ENCODE measurements at regions not wholly inside any gene's neighbourhood (a gene's known extent, or its start where the extent isn't known, plus 50 kb on each side); places are given as distances from the start of the nearest gene placed in this dataset.

- Histone ChIP-seq H3K9me3 (no peaks in the 10 kb centered on the region), H3K27me3 (no peaks in the 10 kb centered on the region), H3K36me3 (no peaks in the 10 kb centered on the region), H3K4me1 (no peaks in the 10 kb centered on the region), H3K4me3 (no peak overlapping the region), H3K27ac (no peak overlapping the region)
- no peak for DNase-seq
- TF ChIP-seq POLR2A (IDR thresholded peaks at IDR 0.05): no peak
- TF ChIP-seq CTCF (IDR thresholded peaks at IDR 0.05): no peak
Observed at GRCh38 chr12:98297538-98297937, 217.9 kb upstream of the TMPO start.

- TF ChIP-seq CTCF (IDR thresholded peaks at IDR 0.05) (no peak), POLR2A (IDR thresholded peaks at IDR 0.05) (no peak)
- no peak for DNase-seq
- no peaks in the 10 kb centered on the region for H3K36me3 ChIP-seq
- H3K27ac ChIP-seq: no peak overlapping the region
- no peaks in the 10 kb centered on the region for H3K4me1 ChIP-seq
- no peaks in the 10 kb centered on the region for H3K9me3 ChIP-seq
- H3K27me3 ChIP-seq: no peaks in the 10 kb centered on the region
- H3K4me3 ChIP-seq: no peak overlapping the region
Observed at GRCh38 chr12:98308141-98308540, 207.2 kb upstream of the TMPO start.

- no peak overlapping the region for H3K4me3 ChIP-seq
Observed at GRCh38 chr12:98317939-98318899, 197.2 kb upstream of the TMPO start.

GRCh38 chr12:98319716-98320425 is 195.5 kb upstream of the TMPO start:
- DNase-seq: no peak
- no peaks in the 10 kb centered on the region for H3K4me1 ChIP-seq
- TF ChIP-seq POLR2A (IDR thresholded peaks at IDR 0.05) (no peak), CTCF (IDR thresholded peaks at IDR 0.05) (no peak)
- H3K4me3 ChIP-seq: no peak overlapping the region
- no peaks in the 10 kb centered on the region for H3K36me3 ChIP-seq
- H3K9me3 ChIP-seq: no peaks in the 10 kb centered on the region
- no peaks in the 10 kb centered on the region for H3K27me3 ChIP-seq
- H3K27ac ChIP-seq: no peak overlapping the region

More at GRCh38 chr12:98317939-98318899, 197.2 kb upstream of the TMPO start:
- TF ChIP-seq CTCF (IDR thresholded peaks at IDR 0.05) (no peak), POLR2A (IDR thresholded peaks at IDR 0.05) (no peak)
- no peak for DNase-seq
- Histone ChIP-seq H3K27ac (no peak overlapping the region), H3K27me3 (no peaks in the 10 kb centered on the region), H3K9me3 (no peaks in the 10 kb centered on the region), H3K36me3 (no peaks in the 10 kb centered on the region), H3K4me1 (no peaks in the 10 kb centered on the region)

- Histone ChIP-seq H3K9me3 (no peaks in the 10 kb centered on the region), H3K4me3 (no peak overlapping the region), H3K36me3 (no peaks in the 10 kb centered on the region), H3K27ac (no peak overlapping the region), H3K4me1 (no peaks in the 10 kb centered on the region), H3K27me3 (no peaks in the 10 kb centered on the region)
- no peak for TF ChIP-seq CTCF (IDR thresholded peaks at IDR 0.05)
- DNase-seq: no peak
Observed at GRCh38 chr12:98325003-98325402, 190.4 kb upstream of the TMPO start.

Measured in Peyer's patch (tissue), 4 donors.